Left forelimb (tissue), 1 donor: ENCODE measurements at regions not wholly inside any gene's neighbourhood (a gene's known extent, or its start where the extent isn't known, plus 50 kb on each side); places are given as distances from the start of the nearest gene placed in this dataset.
A peak's percentile ranks its signal among the peaks of the same experiment; 100 is the strongest.
"Not testable (repeated sequence)": the region's sequence is repeated elsewhere in the genome, so short reads cannot be mapped to it uniquely, and the experiment has no call there.

Experiments used
- DNase-seq: peaks from one replicate; pipeline ENCODE4 v3.0.0-alpha.2; 2018; ENCODE audit warnings: low spot score

DNA sequence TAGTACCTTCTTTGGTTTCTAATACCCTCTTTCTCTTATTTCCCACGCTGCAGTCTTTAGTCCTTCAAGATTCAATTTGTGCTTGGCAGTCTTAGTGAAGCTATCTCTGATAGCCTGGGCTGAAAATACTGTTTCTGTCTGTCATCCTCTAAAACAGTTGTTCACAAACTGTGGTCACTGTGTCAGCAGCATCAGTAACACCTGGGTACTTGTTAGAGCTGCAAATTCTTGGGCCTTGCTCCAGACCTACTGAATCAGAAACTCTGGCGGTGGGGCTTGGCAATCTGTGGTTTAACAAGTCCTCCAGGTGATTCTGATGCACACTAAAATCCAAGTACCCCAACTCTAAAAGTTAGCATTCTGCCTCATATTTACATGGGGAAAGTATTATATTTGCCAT lies 217.5 kb upstream of the SEL1L start:
- no peak for DNase-seq

DNA sequence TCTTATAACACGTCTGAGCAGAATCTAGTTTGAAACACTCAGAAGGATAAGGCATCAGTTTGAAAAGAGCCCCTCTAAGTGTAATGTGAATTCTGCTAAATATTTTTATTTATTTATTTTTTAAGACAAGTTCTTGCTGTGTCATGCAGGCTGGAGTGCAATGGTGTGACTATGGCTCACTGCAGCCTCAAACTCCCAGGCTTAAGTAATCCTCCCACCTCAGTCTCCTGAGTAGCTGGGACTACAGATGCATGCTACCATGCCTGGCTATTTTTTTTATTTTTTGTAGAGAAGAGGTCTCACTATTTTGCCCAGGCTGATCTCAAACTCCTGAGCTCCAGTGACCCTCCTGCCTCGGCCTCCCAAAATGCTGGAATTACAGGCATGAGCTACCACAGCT lies 225.9 kb upstream of the SEL1L start:
- no peak for DNase-seq

DNA sequence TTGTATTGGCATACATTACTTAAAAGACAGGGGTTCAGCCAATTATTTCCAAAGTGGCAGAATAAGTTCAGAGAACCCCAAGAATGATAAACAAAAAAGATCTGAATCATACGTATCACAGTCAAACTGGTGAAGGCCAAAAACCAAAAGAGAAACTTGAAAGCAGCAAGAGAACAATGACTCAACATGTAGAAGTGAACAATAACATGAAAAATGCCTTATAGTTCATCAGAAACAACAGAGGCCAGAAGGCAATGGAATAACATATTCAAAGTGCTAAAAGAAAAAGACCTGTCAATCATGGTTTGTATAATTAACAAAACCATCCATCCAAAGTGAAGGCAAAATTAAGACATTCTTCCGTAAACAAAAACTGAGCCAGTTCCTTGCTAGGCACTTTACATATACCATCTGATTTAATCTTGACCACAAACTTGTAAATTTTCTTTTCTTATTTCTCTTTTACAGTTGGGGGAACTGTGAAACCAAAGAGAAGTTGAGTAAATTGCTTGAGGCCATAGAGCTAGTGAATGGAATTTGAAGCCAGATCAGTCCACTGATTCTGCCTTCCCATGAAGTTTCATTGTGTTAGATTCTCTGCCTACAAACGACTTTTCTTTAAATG lies 232.1 kb upstream of the SEL1L start:
- no peak for DNase-seq

DNA sequence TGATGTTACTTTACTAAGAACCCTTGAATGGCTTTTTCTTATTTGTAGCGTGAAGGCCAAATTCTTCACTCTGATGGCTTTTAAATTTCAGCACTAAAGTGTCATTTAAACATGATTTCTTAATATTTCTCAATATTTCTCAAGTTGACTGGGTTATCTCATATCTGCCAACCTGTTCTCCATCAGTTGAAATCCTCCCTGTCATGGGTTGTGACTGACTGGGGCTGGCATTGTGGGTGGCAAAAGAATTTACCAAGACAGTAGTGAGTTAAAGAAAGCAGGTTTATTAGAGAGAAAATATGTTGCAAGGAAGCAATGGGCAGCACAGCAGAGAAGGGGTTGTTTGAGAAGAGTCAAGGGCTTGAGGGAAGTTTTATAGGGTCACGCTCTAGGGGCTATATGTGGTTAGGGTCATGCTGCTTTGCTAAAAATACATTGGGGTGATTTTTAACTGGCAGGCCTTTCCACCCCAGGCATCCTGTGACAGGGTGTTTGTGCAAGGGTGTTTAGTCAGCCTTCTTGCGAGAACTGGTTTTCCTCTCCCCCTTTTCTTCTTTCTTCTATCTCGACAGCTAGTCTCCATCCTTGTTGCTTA lies 232.8 kb upstream of the SEL1L start:
- no peak for DNase-seq

DNA sequence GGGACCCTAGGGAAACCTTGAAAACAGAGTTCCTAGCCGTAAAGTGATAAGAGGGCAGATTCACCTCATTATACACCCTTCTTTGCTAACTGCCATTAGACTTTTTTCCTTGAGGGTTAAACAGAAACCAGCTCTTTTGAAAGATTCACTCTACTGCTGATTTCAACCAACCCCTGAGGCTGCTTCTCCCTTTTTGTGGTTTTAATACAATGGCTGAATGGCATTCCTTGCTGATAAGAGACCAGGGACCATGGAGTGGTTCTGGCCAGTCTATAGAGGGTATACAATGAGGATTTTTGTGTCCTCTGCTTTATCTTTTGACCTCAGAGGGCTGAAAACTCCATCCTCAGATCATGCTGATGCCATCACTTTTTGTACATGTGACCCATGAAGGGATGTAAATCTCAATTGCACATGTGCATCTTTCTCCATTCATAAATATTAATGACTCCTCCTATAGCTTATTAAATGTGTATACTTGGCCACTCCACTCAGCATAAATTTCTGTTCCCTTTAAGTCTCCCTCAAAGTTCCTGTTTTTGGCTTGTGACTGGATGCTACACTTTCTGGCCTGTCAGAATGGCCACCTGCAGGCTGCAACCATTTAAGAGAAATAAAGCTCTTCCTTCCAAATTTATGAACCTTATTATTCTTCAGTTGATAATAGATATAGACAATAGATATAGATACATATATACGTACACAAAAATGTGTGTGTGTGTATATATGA lies 233.8 kb upstream of the SEL1L start:
- DNase-seq, result no peak

DNA sequence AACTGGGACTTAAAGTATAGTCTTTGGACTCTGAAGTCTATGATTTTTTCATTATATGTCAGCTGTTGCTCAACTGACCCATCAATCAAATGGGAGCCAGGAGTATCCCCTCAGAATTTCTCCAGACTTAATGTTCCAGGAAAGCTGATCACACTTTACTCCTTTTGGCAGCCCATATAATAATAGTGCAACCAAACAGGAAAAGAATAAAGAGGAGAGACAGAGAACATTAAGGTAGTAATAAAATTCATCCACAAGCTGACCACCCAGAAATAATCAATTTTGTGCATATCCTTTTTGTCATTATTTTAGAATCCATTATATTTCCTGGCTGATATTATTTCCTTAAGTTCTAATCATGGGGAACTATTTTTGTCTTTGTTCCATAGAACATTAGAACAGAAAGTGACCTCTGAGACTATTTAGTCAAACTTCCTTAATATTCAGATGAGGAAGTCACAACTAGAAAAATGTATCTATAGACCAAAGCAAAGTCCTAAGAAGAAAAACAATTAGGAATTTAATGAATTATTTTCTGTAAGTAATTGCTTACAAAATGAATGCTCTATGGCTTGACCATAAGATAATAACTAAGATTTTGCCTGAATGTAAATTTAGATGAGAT lies 238.1 kb upstream of the SEL1L start:
- DNase-seq, result no peak

DNA sequence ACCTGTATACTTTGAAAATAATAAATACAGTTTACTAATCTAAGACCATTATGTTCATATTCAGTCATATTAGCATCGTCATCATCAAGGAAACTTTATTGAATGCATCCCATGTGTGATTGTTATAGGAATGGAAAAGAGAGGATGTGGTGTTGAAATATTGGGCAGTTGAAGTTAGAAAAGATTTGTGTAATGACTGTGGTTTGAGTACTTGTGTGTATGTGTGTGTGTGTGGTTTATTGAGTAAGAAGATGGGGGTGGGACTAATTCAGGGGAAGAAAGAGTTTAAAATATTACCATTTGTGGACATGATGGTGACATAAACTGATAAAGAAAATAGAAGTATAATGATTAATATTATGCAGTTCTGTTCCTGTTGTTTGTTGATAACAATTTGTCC lies 238.7 kb upstream of the SEL1L start:
- DNase-seq, result no peak

DNA sequence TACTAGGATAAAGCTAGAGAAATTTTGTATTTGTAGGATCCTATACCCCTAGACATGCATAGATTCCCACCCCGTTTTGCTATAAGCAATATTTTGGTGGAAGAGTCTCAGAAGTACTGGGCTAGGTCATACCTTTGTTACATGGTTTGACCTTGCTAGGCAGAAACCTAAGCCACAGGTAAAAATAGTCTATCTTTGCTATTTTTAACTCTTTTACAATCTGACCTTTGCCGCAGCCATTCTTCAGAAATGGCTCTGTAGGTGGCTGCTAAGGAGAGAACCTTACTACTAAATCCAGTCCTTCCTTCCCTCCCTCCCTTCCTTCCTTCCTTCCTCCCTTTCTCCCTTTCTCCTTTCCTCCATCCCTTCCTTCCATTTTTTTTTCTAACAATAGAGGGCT lies 242.9 kb upstream of the SEL1L start:
- DNase-seq, result no peak

DNA sequence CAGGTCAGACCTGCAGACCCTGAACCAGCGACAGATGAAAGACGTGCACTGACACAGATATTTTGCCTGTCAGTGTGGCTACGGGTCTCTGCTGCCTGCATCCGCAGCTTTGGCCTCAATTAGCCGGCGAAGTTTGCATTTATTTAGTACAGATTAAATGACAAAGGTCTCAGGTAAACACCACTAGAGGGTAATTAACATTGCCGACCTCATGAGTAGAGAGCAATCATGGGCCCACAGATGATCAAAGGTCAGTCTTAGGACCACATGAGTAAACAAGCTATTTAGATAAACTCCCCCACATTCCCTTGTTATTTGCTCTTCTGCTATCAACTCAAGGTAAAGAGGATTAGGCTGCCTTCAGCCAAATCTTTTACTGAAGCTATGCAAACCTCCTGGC lies 248.1 kb upstream of the SEL1L start:
- DNase-seq, result not testable (repeated sequence)

DNA sequence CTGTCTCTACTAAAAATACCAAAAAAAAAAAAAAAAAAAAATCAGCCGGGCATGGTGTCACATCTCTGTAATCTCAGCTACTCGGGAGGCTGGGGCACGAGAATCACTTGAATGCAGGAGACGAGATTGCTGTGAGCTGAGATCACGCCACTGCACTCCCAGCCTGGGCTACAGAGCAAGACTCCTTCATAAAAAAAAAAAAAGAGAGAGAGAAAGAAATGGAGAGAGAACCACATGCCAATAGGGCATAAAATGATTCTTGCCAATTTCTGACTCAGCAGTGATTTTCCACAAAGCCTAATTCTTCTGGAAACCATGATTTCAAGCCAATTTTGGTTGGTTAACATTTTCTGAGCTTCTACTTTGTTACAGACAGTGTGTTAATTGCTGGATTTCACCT lies 250.4 kb upstream of the SEL1L start:
- no peak for DNase-seq

DNA sequence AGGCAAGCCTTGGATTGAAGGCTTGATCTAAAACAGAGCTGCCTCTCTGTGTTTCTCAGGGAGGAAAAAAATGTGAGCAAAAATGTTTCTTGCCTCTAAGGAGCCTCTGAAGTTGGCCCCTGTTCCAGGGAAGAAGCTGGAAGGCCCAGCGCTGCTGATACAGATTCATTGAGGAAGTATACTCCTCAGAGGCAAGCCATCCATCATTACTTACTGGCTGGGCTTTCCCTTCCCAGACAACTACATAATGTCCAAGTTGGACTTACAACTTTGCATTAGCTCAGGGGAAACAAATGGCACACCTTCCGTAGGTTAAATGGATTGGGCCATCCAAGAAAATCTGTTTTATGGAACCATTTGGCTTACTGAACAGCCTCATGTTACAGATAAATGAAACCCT lies 263.7 kb upstream of the SEL1L start:
- DNase-seq, result peak; percentile 72

DNA sequence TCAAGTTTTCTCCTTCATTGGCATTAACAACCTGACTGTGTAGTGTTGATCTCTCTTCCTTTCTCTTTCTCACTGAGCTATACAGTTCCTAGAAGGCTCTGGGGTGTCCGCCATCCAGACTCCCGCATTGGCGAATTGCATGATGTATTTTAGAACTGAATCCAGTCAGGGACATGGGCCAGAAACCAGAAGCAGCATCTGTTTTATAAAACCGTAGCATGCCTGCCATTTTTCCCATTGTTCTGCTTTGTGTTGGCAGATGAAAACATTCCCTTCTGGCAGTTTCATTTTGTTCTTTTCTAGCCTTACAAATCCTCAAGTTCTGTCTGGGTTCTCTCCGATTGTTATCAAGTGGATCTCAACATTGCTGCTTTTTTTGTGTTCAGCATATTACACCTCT lies 268.3 kb upstream of the SEL1L start:
- DNase-seq, result no peak

DNA sequence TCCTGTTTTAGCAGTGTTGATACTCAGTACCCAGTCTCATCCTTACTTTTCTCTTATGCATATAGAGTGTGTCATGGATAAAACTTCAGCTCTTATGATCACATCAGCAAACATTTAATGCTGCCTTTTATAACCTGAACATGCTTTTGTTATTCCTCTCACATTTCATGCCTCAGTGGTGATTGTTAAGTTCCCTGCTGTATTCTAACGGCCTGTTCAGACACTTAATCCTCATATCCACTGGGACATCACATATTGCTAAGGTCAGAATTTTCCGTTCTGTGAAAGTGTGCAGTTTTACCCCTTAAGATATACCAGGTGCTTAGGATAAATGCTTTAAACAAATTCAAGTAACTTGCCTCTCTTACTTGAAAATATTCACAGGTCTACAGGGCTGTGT lies 268.7 kb upstream of the SEL1L start:
- no peak for DNase-seq

DNA sequence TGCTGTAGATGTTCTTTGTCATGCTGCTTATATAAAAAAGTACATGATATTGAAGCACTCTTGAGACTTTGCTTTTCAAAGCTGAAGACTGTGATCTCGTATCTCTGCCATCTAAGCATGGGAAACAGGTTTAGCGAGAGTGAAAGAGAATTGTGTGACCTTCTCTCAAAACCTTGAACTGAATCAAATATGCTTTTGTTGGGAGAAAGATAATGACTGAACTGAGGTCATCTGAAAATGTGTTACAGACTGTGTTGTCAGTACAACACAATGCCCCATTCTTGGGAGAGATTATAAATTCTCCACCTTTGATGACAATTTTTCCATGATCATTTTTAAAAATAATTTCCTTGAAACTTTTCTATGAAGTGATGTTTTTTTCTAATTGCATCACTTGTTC lies 272.1 kb upstream of the SEL1L start:
- no peak for DNase-seq

DNA sequence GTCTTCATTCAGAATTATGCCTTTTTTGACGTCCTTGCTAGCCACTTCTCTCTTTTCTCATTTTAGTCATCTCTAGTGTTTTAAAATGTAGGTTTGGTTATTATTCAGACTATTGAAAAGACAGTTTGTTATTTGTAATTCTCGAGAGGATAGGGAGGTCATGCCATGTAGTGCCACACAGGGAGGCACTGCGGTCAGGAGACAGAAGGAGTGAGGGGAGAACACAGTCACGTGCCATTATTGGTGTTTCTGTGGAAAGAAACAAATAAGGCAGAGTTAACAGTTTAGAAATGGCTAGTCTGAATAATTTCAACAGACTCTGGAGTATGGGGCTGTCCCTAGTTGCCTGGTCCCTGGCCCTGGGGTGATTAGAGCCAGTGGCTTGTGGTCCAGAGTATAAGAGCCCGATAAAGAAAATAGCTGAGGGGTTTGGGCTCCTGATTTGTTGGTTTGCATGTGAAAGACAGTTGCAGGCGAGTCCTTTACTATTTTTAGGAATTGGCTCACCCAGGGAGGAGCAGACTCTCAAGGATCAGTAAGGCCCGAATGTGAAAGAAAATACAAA lies 278.1 kb upstream of the SEL1L start:
- no peak for DNase-seq

DNA sequence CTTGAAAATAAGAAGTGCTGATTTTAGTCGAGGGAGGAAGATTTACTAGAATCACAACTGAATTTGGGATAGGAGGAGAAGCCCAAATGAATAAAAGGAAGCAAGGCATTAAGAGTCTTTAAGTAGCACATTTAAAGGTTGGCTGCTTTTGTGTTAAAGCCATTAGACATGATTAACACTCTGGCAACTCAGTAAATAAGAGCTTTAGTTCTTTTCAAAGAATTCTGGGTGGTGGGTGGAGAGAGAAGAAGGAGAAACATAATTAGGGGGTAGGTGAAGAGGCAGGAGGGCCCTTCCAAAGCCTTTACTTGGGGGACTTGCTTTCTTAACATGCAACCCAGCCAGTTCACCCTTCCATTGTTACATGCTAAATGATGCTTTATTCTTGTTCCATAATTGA lies 284.6 kb upstream of the SEL1L start:
- DNase-seq, result no peak

DNA sequence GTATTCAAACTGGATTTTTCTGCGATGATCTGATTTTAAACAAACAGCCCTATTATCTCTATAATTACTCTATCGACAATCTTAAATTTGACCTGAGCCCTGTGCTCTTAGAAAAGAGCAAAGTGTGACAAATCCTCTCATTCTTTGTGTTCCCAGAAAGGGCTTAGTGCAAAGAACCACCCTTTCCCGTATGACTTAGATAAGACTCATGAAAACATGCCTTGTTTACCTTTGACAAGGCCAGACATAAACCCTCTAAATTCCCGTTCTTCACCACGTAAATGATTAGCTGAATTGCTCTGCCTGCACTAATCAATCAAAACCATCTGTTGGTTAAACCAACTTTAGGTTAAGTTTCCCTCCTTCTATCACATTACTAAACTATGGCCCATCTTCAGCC lies 285.7 kb upstream of the SEL1L start:
- DNase-seq, result no peak

DNA sequence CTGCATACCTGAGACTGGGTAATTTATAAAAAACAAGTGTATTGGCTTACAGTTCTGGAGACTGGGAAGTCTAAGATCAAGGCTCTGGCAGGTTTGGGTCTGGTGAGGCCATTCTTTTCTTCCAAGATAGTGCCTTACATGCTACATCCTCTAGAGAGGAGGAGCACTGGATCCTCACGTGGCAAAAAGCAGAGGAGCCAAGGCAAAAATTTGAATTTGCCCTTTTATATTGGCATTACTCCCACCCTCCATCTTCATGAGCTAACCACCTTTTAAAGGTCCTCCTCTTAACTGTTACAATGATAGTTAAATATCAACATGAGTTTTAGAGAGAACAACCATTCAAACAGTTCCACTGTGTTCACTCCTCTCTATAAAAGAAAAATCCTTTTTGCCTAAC lies 286.3 kb upstream of the SEL1L start:
- DNase-seq, result no peak

DNA sequence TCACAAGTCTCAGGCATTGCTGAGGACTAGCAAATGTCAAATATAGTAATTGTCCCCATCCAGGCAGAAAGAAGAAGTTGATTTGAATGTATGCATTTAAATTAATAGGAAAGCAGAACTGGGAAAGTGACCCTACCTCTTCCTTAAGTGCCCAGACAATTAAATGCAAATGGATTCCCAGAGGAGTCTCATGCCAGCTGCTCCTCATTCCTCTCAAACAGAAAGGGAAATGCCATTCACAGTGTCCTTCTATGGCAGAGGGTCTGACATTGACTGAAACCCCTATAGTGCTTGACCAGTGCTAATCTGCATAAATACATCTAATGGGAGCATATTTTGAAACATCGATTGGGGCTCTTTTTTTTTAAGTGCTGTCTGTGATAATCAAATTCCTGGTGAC lies 292.4 kb upstream of the SEL1L start:
- DNase-seq, result no peak

DNA sequence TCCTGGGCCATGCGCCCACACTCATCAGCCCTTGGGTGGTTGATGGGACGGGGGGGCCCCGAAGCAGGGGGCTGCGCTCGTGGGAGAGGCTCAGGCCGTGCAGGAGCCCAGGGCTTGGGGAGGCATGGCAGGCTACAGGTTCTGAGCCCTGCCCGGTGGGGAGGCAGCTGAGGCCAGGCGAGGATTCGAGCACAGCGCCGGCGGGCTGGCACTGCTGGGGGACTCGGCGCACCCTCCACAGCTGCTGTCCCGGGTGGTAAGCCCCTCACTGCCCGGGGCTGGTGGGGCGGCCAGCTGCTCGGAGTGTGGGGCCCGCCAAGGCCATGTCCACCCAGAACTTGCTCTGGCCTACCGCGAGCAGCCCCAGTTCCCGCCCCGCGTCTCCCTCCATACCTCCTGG lies 295.8 kb upstream of the SEL1L start:
- DNase-seq, result no peak

DNA sequence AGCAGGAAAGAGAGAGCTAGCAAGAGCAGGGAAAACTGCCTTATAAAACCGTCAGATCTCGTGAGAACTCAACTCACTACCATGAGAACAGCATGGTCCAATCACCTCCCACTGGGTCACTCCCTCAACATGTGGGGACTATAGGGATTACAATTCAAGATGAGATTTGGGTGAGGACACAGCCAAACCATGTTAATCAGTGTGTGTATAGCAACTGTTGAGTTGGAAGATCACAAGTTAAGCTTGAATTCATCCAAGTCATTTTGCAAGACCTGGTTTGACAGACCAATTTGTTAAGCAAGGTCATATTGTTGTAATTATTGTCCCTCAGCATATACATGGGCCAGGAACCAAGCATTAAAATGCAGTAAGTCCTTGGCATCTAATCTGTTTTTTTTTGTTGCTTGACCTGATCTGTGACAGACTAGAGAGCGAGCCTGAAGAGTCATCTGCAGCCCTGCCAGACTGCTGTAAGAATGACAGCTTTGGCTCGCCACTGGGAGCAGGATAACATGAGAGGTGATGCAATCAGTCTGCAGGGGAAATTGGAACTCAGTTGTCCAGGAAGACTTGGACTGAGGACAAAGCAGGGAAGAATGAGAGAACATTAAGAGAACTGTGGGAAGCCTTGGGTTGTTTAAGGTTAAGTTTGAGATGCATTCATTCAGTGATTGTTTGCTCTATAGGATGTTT lies 297.6 kb upstream of the SEL1L start:
- DNase-seq, result no peak

DNA sequence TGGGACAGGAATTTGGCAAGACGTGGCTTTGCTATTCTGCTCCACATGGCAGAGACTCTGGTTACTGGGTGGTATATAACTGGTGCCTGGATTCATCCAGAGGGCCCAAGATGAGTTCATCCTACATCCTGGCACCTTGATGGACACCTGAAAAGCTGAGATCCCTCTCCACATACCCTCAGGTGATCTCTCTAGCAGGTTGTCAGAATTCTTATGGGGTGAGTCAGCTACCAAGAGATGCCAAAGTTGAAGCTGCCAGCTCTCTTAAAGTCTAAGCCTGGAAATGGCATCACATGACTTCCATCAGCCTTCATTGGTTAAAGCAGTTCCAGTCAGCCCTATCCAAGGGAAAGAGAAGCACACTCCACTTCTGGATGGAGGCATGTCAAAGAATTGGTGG lies 300.7 kb upstream of the SEL1L start:
- no peak for DNase-seq
